Stomach (tissue), 4 donors: ENCODE measurements at regions not wholly inside any gene's neighbourhood (a gene's known extent, or its start where the extent isn't known, plus 50 kb on each side); places are given as distances from the start of the nearest gene placed in this dataset.

Experiments used
- POLR2AphosphoS5 ChIP-seq, 3 donors: sonication (generic); formaldehyde crosslinking; IDR thresholded peaks; one replicate each; pipeline ENCODE4 v1.6.1; 2016; ENCODE audit warnings: antibody characterized with exemption in 3 of 3
- TF ChIP-seq, protein P1 (sequence below), 7 experiments: fragments of 450-650 bp in 4 of 7; fragments of 200-600 bp in 3 of 7; sonication (generic) in 3 of 7; IDR thresholded peaks; one replicate each; pipeline ENCODE4 v1.5.1; 2016 to 2019; ENCODE audit warnings: antibody characterized with exemption in 7 of 7, control low read depth in 2 of 7, mild to moderate bottlenecking in 1 of 7

- TF ChIP-seq, protein P1, sequence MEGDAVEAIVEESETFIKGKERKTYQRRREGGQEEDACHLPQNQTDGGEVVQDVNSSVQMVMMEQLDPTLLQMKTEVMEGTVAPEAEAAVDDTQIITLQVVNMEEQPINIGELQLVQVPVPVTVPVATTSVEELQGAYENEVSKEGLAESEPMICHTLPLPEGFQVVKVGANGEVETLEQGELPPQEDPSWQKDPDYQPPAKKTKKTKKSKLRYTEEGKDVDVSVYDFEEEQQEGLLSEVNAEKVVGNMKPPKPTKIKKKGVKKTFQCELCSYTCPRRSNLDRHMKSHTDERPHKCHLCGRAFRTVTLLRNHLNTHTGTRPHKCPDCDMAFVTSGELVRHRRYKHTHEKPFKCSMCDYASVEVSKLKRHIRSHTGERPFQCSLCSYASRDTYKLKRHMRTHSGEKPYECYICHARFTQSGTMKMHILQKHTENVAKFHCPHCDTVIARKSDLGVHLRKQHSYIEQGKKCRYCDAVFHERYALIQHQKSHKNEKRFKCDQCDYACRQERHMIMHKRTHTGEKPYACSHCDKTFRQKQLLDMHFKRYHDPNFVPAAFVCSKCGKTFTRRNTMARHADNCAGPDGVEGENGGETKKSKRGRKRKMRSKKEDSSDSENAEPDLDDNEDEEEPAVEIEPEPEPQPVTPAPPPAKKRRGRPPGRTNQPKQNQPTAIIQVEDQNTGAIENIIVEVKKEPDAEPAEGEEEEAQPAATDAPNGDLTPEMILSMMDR (IDR thresholded peaks at IDR 0.05) = no peak
- no peak for TF ChIP-seq POLR2AphosphoS5 (IDR thresholded peaks at IDR 0.05)
These were observed 52.3 kb upstream of the USP44 start for GRCh38 chr12:95603351-95604145.
